HAP-1 (cell line): ENCODE measurements at regions not wholly inside any gene's neighbourhood (a gene's known extent, or its start where the extent isn't known, plus 50 kb on each side); places are given as distances from the start of the nearest gene placed in this dataset.

Experiments used
- DNase-seq, 2 experiments: peaks; one replicate each; pipeline ENCODE4 v3.0.0-alpha.2; 2016 to 2020; ENCODE audit warnings: low spot score in 2 of 2
- H3K27me3 ChIP-seq: fragments of 250-450 bp; sonication (Bioruptor Pico); 2 replicates; pipeline ENCODE4 v1.5.1; 2020; ENCODE audit warnings: low read depth, mild to moderate bottlenecking, moderate library complexity
- H3K36me3 ChIP-seq: fragments of 250-450 bp; sonication (Bioruptor Pico); replicated peaks from 2 replicates; pipeline ENCODE4 v1.5.1; 2020; ENCODE audit warnings: mild to moderate bottlenecking
- H3K4me1 ChIP-seq: fragments of 250-450 bp; sonication (Bioruptor Pico); 2 replicates; pipeline ENCODE4 v1.5.1; 2020; ENCODE audit warnings: mild to moderate bottlenecking
- H3K4me3 ChIP-seq: fragments of 250-450 bp; sonication (Bioruptor Pico); 2 replicates; pipeline ENCODE4 v1.5.1; 2020; ENCODE audit warnings: mild to moderate bottlenecking, moderate library complexity
- H3K9me3 ChIP-seq: fragments of 250-450 bp; sonication (Bioruptor Pico); 2 replicates; pipeline ENCODE4 v1.5.1; 2020; ENCODE audit warnings: mild to moderate bottlenecking, moderate library complexity
- in situ Hi-C: fragments of 300-500 bp; cut with MboI; formaldehyde crosslinking; loops from 3 replicates; pipeline ENCODE4 v1.14.3; 2020; ENCODE audit warnings: low sequenced_read_pairs, inconsistent platforms, mixed read lengths

DNA sequence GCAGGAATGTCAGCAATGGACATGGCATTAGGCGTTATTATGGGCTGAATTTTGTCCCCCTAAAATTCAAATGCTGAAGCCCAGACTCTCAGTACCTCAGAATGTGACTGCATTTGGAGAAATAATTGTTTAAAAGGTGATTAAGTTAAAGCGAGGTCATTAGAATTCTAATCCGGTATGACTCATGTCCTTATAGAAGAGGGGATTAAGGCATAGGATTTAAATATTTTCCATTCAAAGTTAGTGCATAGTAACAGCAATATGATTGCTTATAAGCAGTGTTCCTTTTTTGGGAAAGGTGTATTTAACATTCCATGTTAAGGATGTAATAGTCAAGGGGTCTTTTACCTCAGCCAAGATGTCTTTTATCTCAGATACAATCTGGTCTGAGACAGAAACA, 95.5 kb downstream of the NHLRC3 start:
- Histone ChIP-seq H3K36me3 (no peaks in the 10 kb centered on the region), H3K27me3 (no peaks in the 10 kb centered on the region), H3K4me1 (peaks cover 43% of the 10 kb centered on the region), H3K9me3 (no peaks in the 10 kb centered on the region), H3K4me3 (no peak overlapping the region)
- peak in 1 of 2 experiments; percentile 89 for DNase-seq
- in situ Hi-C loops, result no loop called here

DNA sequence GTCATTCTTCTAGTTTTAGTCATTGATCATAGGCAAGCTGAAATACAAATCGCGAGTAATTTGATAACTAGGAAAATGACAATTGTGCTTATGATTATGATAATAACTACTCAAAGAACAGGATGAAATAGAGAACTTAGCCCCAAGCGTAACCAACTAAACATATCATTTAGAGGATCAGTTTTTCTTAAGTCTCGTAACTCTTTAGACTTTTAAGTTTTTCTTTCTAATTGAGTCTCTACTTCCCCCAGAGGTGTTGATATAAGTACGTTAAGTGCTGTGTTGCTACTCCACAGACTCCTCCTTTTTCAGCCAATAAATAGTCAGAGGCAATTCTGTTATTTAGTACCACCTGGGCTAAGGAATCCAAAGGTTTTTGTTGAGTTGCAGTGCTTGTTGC, 96.3 kb downstream of the NHLRC3 start:
- DNase-seq, result no peak
- Histone ChIP-seq H3K4me1 (peaks cover 43% of the 10 kb centered on the region), H3K4me3 (no peak overlapping the region), H3K36me3 (no peaks in the 10 kb centered on the region), H3K9me3 (no peaks in the 10 kb centered on the region), H3K27me3 (no peaks in the 10 kb centered on the region)
- in situ Hi-C loops, result no loop called here

DNA sequence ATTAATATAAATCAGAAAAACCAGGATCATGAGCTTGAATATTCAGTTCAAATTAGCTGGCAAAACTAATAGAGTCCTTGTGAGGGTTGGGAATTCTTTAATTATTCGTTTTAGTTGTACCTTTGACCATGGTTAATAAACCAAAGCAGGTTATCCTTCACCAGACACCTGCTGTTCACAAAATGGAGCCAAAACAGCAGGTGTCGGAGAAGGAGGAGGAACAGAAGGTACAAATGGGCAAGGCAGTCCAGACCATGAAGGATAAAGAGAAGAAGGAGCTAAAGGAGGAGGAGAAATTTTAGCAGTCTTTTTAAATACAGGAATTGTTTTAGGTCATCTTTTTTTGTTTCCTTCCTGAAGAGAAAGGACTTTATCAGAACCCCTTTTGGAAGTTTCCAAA, 106.1 kb downstream of the NHLRC3 start:
- in situ Hi-C loops, result loop anchor here (10.0 kb wide), 1 partner anchor 470 kb away; no protein-coding TSS in a partner anchor
- Histone ChIP-seq H3K4me1 (0 out of 2 replicates have a peak, but pooled peaks cover 3% of the 10 kb centered on the region), H3K9me3 (no peaks in the 10 kb centered on the region), H3K36me3 (no peaks in the 10 kb centered on the region), H3K4me3 (no peak overlapping the region), H3K27me3 (no peaks in the 10 kb centered on the region; the same call in 1 of the 2 replicates)
- no peak for DNase-seq

DNA sequence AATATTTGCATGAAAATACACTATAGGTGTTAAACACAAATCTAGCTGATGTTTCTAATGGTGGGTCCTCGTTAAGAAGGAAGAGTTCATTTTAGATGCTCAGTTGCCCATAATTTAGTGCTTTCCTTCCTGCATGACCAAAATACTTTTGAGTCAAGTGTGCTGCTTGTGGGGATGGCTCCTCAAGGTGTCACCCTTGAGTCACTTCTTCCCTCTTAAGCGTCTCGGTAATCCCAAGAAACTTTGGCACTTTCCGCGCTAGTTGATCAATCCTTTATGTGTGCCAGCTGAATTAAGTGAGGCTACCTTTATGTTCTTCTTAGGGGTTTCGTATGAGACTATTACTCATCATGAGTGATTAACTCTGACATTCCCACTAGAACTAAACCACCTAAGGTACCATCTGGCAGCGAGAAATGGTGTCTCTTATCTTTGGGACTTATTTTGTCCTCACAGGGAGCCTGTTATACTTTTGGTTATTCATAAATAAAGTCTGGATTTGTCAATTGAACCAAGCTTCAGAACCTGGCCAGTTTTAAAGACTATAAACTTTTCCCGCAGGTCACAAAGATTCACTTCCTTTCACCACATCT, 106.8 kb downstream of the NHLRC3 start:
- H3K9me3 ChIP-seq, result no peaks in the 10 kb centered on the region
- H3K36me3 ChIP-seq, result no peaks in the 10 kb centered on the region
- H3K4me3 ChIP-seq, result no peak overlapping the region
- peak; percentile 76 to 80 for DNase-seq
- 0 out of 2 replicates have a peak, but pooled peaks cover 3% of the 10 kb centered on the region for H3K4me1 ChIP-seq
- in situ Hi-C loops, result loop anchor here (5.0 to 10.0 kb wide), 2 partner anchors 117 to 470 kb away; no protein-coding TSS in a partner anchor
- no peaks in the 10 kb centered on the region; the same call in 1 of the 2 replicates for H3K27me3 ChIP-seq

DNA sequence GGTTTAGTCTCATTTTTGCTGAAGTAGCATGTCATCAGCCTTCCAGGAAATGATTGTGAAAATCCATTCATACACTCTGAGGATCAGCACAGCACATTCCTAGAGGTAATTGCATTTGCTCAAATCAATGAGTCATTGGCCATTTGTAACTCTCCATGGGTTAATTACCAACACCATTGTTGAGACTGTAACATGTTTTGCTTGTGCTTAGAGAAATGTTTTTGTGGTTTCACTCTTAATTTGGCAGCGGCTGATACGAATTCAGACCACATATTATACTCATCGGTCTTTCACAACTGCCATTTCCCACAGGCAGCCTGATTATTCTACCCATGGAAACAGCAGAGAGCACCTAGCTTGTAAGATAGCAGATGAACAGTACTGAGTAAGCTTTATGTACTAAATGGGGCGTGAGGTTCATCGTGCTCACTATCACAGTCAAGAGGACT, 110.3 kb downstream of the NHLRC3 start:
- H3K27me3 ChIP-seq, result no peaks in the 10 kb centered on the region
- in situ Hi-C loops, result loop anchor here (5.0 to 10.0 kb wide), 2 partner anchors 114 to 466 kb away; no protein-coding TSS in a partner anchor
- no peak overlapping the region for H3K4me3 ChIP-seq
- H3K36me3 ChIP-seq, result no peaks in the 10 kb centered on the region
- H3K9me3 ChIP-seq, result no peaks in the 10 kb centered on the region
- H3K4me1 ChIP-seq, result 0 out of 2 replicates have a peak, but pooled peaks cover 3% of the 10 kb centered on the region
- DNase-seq, result peak in 1 of 2 experiments; percentile 35

DNA sequence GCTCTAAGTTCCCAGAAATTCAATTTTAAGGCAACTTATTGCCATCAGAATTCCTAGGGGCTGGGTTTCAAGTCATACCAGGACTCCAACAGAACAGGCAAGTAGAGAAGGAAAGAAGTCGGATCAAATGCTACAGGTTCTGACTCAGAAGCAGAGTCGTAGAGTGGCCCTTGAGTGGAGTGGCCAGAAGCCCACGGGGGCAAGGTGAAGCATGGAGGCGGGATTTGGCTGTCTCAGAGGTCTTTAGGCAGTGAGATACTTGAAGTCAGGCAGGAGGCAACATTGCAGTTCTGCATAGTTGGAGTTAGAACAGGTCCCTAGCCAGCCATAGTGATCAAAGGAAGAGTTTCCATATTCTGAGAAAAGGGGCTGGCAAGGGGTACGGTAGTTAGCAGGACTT, 111.6 kb downstream of the NHLRC3 start:
- H3K4me3 ChIP-seq, result no peak overlapping the region
- H3K27me3 ChIP-seq, result no peaks in the 10 kb centered on the region
- no peaks in the 10 kb centered on the region for H3K36me3 ChIP-seq
- DNase-seq, result no peak
- 0 out of 2 replicates have a peak, but pooled peaks cover 3% of the 10 kb centered on the region for H3K4me1 ChIP-seq
- no peaks in the 10 kb centered on the region for H3K9me3 ChIP-seq
- in situ Hi-C loops, result loop anchor here (5.0 to 10.0 kb wide), 2 partner anchors 112 to 465 kb away; no protein-coding TSS in a partner anchor

DNA sequence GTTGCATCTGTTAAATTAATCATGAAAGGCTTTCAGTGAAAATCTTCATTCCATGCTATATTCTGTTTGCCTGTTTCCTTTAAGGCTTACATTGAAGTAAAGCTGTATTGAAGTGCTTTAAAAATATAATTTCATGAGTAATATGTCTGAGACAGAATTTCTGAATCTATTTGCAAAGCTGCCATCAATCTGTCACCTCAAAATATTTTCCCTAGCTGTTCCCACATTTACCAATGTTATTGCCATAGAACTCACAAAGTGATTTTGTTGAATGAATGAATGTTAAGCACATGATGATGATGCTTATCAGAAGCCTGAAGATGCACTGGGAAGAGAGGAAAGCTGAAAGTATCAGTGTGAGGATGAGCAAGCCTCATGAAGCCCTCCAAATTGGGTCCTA, 115.8 kb downstream of the NHLRC3 start:
- Histone ChIP-seq H3K4me1 (no peaks in the 10 kb centered on the region; the same call in 1 of the 2 replicates), H3K27me3 (no peaks in the 10 kb centered on the region), H3K36me3 (no peaks in the 10 kb centered on the region), H3K4me3 (no peak overlapping the region), H3K9me3 (no peaks in the 10 kb centered on the region)
- DNase-seq, result no peak
- in situ Hi-C loops, result no loop called here

DNA sequence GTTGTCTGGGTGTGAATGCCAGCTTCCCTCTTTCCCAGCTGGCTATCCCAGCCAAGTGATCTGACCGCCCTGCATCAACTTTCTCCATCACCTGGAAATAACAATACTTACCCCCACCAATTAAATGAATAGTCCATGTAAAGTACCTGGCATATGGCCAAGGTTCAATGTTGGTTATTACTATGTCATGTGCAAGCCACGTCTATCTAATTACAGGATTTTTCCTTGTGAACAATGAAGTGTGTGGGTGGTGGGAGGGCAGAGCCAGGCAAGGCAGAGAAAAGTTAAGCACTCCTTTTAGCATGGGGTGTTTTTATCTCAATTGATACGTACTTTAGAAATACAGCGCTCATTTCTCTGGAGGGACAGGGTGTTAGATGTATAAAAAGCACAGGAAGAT, 121.1 kb downstream of the NHLRC3 start:
- Histone ChIP-seq H3K4me3 (no peak overlapping the region), H3K36me3 (no peaks in the 10 kb centered on the region), H3K9me3 (no peaks in the 10 kb centered on the region), H3K4me1 (peaks cover 14% of the 10 kb centered on the region), H3K27me3 (no peaks in the 10 kb centered on the region)
- peak; percentile 22 to 38 for DNase-seq
- in situ Hi-C loops, result no loop called here

DNA sequence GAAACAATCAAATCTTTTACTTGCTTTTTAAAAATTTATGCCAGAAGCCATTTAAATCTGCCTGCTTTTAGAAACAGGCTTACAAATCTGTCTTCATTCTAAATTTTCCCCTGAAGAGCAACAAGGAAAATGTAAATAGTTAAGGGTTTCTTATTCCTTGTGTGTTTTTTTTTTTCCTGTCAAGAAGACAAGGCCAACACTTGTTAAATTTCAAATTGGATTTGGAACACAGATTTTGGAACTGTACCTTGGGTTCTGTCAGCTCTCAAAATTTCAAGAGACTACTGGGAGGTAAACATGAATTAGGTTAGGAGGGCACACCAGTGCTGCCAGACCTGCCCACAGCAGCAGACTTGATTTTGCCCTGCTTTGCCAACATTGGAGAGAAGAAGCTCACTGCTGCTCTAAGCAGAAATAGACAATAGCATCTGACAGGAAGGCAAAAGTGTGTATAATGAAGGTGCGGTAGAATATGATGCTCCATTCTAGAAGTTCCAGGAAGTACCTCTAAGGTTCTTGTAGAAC, 121.7 kb downstream of the NHLRC3 start:
- in situ Hi-C loops, result no loop called here
- Histone ChIP-seq H3K27me3 (no peaks in the 10 kb centered on the region), H3K9me3 (no peaks in the 10 kb centered on the region), H3K4me3 (no peak overlapping the region), H3K36me3 (no peaks in the 10 kb centered on the region), H3K4me1 (peaks cover 17% of the 10 kb centered on the region)
- DNase-seq, result no peak

DNA sequence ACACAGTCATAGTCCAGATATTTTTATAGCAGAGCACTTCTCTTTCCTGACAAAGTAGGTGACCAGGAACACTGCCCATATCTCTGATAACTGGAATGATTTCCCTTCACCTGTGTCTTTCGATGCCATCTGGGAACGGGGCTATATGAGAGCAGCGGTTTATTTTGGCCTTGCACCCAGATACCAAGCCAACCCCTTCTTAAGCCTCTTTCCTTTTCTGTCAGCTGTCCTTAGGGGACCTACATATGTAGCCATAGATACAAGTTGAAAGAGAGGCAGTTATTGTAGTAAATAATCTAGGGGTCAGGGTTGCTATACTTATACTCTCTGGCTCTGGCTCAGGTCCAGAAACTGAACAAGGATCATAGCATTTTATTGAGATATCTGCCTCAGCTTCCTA, 128.8 kb downstream of the NHLRC3 start:
- H3K4me1 ChIP-seq, result peaks cover 17% of the 10 kb centered on the region
- H3K9me3 ChIP-seq, result no peaks in the 10 kb centered on the region
- H3K27me3 ChIP-seq, result no peaks in the 10 kb centered on the region
- in situ Hi-C loops, result no loop called here
- DNase-seq, result no peak
- no peaks in the 10 kb centered on the region for H3K36me3 ChIP-seq
- H3K4me3 ChIP-seq, result no peak overlapping the region

DNA sequence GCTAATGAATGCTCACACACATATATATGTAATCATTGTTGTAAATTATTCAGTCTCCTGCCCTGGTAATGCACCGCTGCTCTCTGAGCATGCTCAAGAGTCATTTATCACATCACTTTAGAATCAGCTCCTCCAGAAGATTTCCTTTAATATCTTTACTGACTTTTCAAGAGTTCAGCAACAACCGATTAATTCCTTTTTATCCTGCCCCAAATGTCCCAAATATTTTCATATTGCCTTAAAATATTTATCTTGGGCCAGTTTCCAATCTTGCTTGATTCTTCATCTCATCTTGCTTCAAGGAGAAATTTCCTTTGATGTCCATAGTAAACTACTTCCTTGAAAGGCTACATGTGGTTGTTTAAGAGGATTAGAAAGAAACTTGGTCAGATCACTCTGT, 132.5 kb downstream of the NHLRC3 start:
- no peak for DNase-seq
- Histone ChIP-seq H3K4me1 (peaks cover 22% of the 10 kb centered on the region), H3K27me3 (no peaks in the 10 kb centered on the region), H3K4me3 (no peak overlapping the region), H3K9me3 (no peaks in the 10 kb centered on the region), H3K36me3 (no peaks in the 10 kb centered on the region)
- in situ Hi-C loops, result no loop called here

DNA sequence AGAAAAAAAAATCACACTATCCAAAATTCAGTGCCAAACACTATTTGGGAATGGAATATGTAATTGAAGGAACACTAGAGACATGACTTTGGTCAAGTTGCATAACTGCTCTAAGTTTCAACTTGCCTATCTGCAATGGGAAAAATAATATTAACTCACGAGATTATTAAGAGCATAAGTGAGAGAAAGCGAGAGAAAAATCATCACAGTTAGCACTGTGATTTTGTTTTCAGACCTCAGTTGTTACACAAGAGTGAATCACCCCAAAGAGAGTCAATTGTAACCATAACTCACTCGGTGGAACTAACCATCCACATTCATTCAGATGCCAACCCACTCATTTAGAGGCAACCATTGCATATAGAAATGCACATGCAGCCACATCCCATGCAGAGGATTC, 147.1 kb downstream of the NHLRC3 start:
- Histone ChIP-seq H3K9me3 (no peaks in the 10 kb centered on the region), H3K36me3 (no peaks in the 10 kb centered on the region), H3K4me1 (no peaks in the 10 kb centered on the region), H3K27me3 (no peaks in the 10 kb centered on the region), H3K4me3 (no peak overlapping the region)
- in situ Hi-C loops, result no loop called here
- no peak for DNase-seq

DNA sequence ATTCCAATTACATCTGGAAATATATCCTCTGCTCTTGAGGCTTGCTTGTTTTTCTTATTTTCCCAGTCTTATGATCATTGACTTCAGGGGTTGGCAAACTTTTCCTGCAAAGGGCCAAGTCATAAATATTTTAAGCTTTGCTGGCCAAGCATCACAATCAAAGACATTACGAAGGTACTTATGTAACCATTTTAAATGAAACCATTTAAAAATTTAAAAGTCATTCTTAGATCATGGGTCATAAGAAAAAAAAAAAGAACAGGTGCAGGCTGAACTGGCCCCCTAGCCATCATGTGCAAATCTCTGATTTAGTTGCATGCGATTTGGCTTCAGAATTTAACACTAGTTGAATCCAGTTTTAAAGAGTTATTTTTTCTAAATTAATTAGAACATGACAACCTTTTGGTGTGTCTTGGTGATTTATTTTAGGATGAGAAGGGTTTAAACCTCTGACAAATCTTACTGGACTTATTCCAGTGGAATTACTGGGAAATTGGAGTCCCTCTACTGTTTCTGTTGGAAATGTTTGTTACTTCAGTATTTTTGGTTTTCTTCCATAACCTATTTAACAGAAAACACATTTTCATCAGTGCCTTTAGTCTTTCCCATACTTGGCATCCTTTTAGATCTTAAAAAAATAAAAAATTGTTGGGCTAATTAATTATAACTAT, 148.1 kb downstream of the NHLRC3 start:
- Histone ChIP-seq H3K9me3 (no peaks in the 10 kb centered on the region), H3K36me3 (no peaks in the 10 kb centered on the region), H3K4me3 (no peak overlapping the region), H3K4me1 (no peaks in the 10 kb centered on the region), H3K27me3 (no peaks in the 10 kb centered on the region)
- DNase-seq, result no peak
- in situ Hi-C loops, result no loop called here

DNA sequence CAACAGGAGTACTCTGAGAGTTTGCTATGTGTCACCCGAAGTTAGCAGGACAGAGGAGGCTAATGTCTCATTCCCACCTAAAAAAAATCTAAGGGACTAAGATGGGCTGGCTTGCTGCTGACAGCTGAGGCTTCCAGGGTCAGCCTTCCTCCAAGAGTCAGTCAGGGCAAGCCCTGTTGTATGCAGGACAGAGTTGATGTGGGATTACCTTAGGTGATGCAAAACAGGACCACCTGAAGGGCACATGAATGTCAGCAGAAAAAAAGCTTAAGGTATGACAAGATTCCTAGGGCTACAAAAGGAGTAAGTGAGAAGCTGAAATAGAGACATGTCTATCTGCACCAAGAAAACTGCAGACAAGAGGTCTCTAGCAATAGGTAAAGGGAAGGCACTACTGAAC, 151.5 kb downstream of the NHLRC3 start:
- Histone ChIP-seq H3K4me1 (no peaks in the 10 kb centered on the region), H3K9me3 (no peaks in the 10 kb centered on the region), H3K36me3 (no peaks in the 10 kb centered on the region), H3K4me3 (no peak overlapping the region), H3K27me3 (no peaks in the 10 kb centered on the region)
- no peak for DNase-seq
- in situ Hi-C loops, result no loop called here
